HepG2 (cell line): ENCODE measurements at regions not wholly inside any gene's neighbourhood (a gene's known extent, or its start where the extent isn't known, plus 50 kb on each side); places are given as distances from the start of the nearest gene placed in this dataset.

Experiments used
- CHD2 ChIP-seq: IDR thresholded peaks from 2 replicates; pipeline ENCODE4 v1.6.1; 2011; ENCODE audit warnings: low read depth, low read length, improper control_type of control experiment
- FOXJ3 ChIP-seq: sonication (generic); formaldehyde crosslinking; IDR thresholded peaks from 2 replicates; pipeline ENCODE4 v1.4.0; 2020; ENCODE audit warnings: missing genetic modification reagents, mild to moderate bottlenecking, borderline replicate concordance
- IKZF1 ChIP-seq: fragments of 450-650 bp; IDR thresholded peaks from 2 replicates; pipeline ENCODE4 v1.7.1; 2016
- KDM6A ChIP-seq: IDR thresholded peaks from 2 replicates; pipeline ENCODE4 v1.6.1; 2016; ENCODE audit warnings: low read depth
- MEF2D ChIP-seq: sonication (generic); formaldehyde crosslinking; IDR thresholded peaks from 2 replicates; pipeline ENCODE4 v1.5.1; 2020; ENCODE audit warnings: mild to moderate bottlenecking, missing genetic modification reagents
- MIER2 ChIP-seq: IDR thresholded peaks from 2 replicates; pipeline ENCODE4 v1.6.1; 2016; ENCODE audit warnings: missing biosample characterization, missing genetic modification reagents
- NRL ChIP-seq: sonication (generic); formaldehyde crosslinking; IDR thresholded peaks from 2 replicates; pipeline ENCODE4 v1.5.0; 2020; ENCODE audit warnings: missing genetic modification reagents, mild to moderate bottlenecking, moderate library complexity, borderline replicate concordance
- RAD21 ChIP-seq: fragments of 450-650 bp; formaldehyde crosslinking; IDR thresholded peaks from 2 replicates; pipeline ENCODE4 v1.5.0; 2020; ENCODE audit warnings: mild to moderate bottlenecking
- SALL1 ChIP-seq: sonication (generic); formaldehyde crosslinking; IDR thresholded peaks from 2 replicates; pipeline ENCODE4 v1.8.0; 2022; ENCODE audit warnings: mild to moderate bottlenecking, missing genetic modification reagents
- ZNF629 ChIP-seq: sonication (generic); formaldehyde crosslinking; conservative IDR thresholded peaks from 2 replicates; pipeline ENCODE4 v1.5.0; 2020; ENCODE audit warnings: missing genetic modification reagents
- TF ChIP-seq, protein P1 (sequence below): sonication (generic); formaldehyde crosslinking; IDR thresholded peaks from 2 replicates; pipeline ENCODE4 v1.9.0; 2022; ENCODE audit warnings: low read depth, missing genetic modification reagents
- TF ChIP-seq, protein P2 (sequence below): sonication (generic); formaldehyde crosslinking; IDR thresholded peaks from 2 replicates; pipeline ENCODE4 v1.5.0; 2020; ENCODE audit warnings: mild to moderate bottlenecking, missing genetic modification reagents, moderate library complexity

DNA sequence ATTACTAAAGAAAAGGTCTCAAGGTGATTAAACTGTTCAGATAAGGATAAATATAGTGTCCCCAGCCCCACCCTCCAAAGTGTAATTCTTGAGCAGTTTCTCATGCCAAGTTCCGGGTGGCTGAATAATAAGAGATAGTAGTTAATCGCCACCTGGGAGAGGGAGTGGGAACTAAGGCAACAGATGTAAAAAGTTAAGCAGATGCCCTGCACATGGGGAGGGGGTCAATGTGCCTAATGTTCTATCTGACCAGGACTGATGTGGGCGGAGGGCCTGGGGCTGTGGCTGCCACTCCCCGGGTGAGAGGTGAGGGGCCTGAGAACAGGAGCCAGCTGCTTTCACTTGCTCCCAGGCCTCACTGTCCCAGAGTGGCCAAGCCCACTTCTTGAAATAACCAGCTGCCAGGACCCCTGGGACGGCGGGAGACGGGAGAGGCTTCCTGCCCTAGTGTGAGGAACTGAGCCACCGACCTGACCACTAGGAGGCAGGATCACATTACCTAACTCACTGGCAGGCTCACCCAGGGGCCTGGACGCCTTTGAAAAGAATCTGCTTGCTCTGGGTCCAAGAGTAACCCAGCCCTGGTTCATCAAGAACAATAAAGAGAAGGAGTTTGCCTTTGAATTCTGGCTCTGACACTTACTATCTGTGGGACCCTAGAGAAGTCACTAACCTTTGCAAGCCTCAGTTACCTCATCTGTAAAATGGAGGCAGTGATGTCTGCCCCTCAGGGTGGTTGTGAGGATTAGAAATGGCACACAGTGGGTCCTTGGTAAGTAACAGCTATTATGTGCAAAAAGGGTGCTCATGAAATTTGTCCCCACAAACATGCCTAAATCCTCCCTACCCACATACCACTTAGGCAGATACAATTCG is 179.2 kb downstream of the ATG4C start (continued):
- TF ChIP-seq, protein P1, sequence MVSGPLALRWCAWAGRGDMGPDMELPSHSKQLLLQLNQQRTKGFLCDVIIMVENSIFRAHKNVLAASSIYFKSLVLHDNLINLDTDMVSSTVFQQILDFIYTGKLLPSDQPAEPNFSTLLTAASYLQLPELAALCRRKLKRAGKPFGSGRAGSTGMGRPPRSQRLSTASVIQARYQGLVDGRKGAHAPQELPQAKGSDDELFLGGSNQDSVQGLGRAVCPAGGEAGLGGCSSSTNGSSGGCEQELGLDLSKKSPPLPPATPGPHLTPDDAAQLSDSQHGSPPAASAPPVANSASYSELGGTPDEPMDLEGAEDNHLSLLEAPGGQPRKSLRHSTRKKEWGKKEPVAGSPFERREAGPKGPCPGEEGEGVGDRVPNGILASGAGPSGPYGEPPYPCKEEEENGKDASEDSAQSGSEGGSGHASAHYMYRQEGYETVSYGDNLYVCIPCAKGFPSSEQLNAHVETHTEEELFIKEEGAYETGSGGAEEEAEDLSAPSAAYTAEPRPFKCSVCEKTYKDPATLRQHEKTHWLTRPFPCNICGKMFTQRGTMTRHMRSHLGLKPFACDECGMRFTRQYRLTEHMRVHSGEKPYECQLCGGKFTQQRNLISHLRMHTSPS: no peak
- TF ChIP-seq SALL1 (CRISPR knock-in tag): 0 out of 2 replicates have a peak, but pooled peaks have one; percentile 11
- TF ChIP-seq IKZF1: no peak
- no peak for TF ChIP-seq FOXJ3 (CRISPR knock-in tag)
- no peak for TF ChIP-seq CHD2
- TF ChIP-seq KDM6A: no peak
- TF ChIP-seq, protein P2, sequence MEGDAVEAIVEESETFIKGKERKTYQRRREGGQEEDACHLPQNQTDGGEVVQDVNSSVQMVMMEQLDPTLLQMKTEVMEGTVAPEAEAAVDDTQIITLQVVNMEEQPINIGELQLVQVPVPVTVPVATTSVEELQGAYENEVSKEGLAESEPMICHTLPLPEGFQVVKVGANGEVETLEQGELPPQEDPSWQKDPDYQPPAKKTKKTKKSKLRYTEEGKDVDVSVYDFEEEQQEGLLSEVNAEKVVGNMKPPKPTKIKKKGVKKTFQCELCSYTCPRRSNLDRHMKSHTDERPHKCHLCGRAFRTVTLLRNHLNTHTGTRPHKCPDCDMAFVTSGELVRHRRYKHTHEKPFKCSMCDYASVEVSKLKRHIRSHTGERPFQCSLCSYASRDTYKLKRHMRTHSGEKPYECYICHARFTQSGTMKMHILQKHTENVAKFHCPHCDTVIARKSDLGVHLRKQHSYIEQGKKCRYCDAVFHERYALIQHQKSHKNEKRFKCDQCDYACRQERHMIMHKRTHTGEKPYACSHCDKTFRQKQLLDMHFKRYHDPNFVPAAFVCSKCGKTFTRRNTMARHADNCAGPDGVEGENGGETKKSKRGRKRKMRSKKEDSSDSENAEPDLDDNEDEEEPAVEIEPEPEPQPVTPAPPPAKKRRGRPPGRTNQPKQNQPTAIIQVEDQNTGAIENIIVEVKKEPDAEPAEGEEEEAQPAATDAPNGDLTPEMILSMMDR (CRISPR knock-in tag): peak; percentile 79
- TF ChIP-seq ZNF629 (CRISPR knock-in tag): peak; percentile 79
- TF ChIP-seq NRL (CRISPR knock-in tag): no peak
- no peak for TF ChIP-seq MIER2 (CRISPR knock-in tag)
- TF ChIP-seq RAD21 (CRISPR knock-in tag): 0 out of 2 replicates have a peak, but pooled peaks have one; percentile 33
- TF ChIP-seq MEF2D (CRISPR knock-in tag): no peak
